WI38 (cell line): ENCODE measurements at regions not wholly inside any gene's neighbourhood (a gene's known extent, or its start where the extent isn't known, plus 50 kb on each side); places are given as distances from the start of the nearest gene placed in this dataset.
"Not testable (repeated sequence)": the region's sequence is repeated elsewhere in the genome, so short reads cannot be mapped to it uniquely, and the experiment has no call there.

ENCODE experiments used
- H3K4me3 ChIP-seq: 2 replicates; pipeline ENCODE4 v1.5.1; 2011; ENCODE audit warnings: low read depth, mild to moderate bottlenecking, control low read depth, low read length
- TF ChIP-seq, protein P1 (sequence below): IDR thresholded peaks from 2 replicates; pipeline ENCODE4 v1.5.1; 2012; ENCODE audit warnings: low read depth, mild to moderate bottlenecking, control low read depth, low read length

DNA sequence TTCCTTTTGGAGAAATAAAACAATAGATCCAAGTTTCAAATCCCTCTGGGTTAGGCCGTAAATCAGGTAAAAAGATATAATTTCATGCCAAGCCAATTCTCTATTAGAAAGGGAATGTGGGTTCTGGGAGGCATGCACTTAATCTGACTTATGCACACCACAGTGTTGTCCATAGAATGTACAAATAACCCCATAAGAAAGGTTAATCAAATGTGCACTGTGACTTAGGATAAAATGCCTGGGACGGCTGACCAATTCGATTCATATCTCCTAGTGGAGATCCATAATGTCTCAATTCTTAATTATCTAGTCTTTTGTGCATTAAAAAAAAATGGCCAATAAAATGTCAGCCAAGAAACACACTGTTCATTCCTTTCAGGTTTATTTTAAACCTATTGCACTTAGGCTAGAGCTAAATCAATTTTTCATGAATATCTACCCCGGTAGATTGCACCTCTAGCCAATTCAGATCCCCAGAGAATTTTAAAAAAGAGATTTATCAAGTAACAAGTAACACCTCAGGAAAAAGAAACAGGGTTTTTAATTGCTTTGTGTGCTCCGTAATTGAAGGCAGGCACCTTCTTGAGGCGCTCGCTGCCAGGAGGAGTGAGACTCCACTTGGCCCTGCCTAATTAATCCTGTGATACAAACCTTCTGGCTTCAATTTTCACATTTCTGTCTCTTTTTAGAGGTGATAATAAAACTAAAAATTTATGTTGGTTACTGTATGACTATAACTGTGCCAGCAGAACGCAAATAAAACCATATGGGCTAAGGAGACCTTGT, 265.1 kb downstream of the ETV1 start:
- H3K4me3 ChIP-seq = no peak overlapping the region
- TF ChIP-seq, protein P1, sequence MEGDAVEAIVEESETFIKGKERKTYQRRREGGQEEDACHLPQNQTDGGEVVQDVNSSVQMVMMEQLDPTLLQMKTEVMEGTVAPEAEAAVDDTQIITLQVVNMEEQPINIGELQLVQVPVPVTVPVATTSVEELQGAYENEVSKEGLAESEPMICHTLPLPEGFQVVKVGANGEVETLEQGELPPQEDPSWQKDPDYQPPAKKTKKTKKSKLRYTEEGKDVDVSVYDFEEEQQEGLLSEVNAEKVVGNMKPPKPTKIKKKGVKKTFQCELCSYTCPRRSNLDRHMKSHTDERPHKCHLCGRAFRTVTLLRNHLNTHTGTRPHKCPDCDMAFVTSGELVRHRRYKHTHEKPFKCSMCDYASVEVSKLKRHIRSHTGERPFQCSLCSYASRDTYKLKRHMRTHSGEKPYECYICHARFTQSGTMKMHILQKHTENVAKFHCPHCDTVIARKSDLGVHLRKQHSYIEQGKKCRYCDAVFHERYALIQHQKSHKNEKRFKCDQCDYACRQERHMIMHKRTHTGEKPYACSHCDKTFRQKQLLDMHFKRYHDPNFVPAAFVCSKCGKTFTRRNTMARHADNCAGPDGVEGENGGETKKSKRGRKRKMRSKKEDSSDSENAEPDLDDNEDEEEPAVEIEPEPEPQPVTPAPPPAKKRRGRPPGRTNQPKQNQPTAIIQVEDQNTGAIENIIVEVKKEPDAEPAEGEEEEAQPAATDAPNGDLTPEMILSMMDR = no peak

DNA sequence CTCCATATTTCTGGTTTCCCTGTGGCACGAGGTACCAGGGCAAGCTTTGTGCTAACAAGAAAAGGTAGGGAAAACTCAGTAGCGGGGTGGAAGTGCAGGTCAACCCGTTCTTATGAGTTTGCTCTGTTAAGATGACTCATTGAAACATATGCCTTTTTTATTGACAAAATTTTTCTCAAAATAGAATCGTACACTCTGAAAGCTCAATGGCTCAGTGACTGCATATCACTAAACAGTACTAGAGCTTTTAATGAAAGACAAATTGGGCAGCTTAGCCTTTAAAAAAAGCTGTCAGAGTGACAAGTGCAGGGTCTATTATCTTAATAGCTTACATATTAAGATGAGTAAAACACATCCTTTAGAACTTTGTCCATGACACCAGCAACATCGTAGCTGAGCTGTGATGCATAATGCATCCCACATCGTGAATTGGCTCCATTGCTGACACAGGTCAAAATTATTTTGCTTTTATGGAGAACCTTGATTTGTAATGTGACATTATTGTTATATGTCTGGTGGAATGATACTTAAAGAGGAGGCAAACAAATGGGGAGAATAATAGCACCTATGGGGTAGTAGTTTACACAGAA, 264.4 kb downstream of the ETV1 start:
- TF ChIP-seq, protein P1 = no peak
- H3K4me3 ChIP-seq = no peak overlapping the region

DNA sequence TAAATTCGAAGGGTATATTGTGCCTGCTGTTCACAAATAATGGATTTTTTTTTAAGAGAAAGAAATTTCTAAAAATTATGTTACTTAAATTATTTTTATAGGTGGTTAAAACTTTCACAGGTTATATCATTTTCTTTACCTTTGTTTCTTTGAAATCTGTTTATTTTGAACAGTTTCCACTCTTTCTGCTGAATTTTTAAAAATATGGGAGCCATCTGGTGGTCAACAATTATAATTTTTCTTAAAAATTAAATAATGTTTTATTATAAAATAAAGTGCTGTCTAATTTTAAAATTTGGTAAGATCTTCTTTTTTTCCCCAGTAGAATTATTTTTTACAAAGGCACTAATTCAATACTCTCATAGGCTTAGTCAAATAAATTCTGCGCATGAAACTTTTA, 263.9 kb downstream of the ETV1 start:
- TF ChIP-seq, protein P1 = no peak
- H3K4me3 ChIP-seq = no peak overlapping the region

DNA sequence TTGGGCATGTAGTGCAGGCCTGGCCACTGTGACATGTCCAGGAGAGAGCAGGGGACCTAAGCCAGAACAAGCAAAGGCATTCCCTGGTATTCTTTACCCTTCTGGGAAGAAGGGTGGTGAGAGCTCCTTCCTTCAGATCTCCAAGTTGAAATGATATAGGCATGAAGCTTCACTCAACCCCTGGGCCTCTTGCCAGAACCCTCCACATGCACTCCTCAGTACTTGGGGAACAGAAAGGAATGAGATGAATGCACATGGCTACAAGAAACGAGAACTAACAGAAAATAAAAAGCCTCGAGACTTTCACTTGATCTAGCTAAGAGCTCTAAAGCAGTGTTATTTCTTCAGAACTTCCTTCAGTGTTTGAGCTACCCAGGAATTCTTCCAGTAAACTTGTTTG, 262.2 kb downstream of the ETV1 start:
- TF ChIP-seq, protein P1 = no peak
- no peak overlapping the region for H3K4me3 ChIP-seq

DNA sequence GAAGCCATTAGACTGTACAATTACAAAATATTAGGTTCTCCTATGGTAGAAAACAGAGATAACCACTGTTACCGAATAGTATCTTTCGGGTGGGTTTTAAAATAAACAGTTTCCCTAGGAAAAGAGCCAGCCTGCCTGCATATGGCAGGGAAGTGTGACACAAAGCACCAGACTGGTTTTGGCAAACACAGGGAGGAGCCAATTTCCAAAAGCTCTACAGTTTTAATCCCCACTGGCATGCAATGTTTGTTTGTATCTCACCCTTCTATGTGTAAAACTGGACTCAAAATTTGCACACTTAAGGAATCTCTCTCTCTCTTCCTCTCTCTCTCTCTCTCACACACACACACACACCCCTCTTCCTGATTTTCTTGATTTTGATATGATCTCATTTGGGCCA, 261.7 kb downstream of the ETV1 start:
- H3K4me3 ChIP-seq = no peak overlapping the region
- TF ChIP-seq, protein P1 = no peak

DNA sequence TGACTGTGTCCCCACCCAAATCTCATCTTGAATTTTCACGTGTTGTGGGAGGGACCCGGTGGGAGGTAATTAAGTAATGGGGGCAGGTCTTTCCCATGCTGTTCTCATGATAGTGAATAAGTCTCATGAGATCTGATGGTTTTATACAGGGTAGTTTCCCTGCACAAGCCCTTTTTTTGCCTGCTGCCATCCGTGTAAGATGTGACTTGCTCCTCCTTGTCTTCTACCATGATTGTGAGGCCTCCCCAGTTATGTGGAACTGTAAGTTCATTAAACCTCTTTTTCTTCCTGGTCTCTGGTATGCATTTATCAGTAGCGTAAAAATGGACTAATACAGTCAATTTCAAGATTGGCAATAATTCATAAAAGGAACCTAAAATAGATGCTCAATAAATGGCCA, 261.0 kb downstream of the ETV1 start:
- not testable (repeated sequence) for H3K4me3 ChIP-seq

DNA sequence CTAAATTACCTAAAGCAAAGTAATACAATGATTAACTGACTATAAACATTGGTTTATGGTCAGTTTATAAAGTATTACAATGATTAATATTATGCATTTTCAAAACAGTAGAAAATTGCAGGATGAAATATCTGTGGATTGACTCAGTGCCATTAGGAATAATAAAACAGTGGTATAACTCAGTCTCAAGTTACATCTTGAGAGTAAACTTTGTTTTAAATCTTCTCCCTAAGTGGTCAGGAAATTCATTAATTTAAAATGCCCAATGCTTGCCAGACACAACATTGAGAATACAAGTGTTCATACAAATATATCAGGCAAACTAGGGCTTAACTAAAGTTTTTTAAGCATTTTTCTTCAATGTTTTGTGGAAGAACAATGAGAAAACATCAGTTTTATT, 257.8 kb downstream of the ETV1 start:
- TF ChIP-seq, protein P1 = no peak
- H3K4me3 ChIP-seq = no peak overlapping the region

DNA sequence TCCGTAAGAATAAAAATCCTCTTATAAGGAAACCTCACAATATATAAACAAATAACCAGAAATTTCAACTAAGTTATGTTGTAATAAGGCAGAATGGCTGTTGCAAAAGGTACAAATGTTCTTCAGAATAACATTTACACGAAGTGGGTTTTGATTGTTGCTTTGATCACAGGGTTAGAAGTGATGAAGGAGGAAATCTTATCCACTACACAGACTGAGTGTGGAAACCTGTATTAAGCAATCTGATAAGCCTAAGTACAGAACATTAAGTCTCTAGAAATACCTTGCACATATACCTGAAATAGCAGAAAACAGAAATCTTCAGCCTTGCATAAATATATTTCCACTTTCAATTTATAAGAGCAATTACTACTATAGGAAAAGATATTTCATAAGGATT, 251.9 kb downstream of the ETV1 start:
- H3K4me3 ChIP-seq = no peak overlapping the region
- TF ChIP-seq, protein P1 = no peak
